ENCODE measurements at regions not wholly inside any gene's neighbourhood (a gene's known extent, or its start where the extent isn't known, plus 50 kb on each side); places are given as distances from the start of the nearest gene placed in this dataset.

GRCh38 chr2:6499691-6500090 lies 366.0 kb downstream of the CMPK2 start (continued):
- TF ChIP-seq, protein P1, sequence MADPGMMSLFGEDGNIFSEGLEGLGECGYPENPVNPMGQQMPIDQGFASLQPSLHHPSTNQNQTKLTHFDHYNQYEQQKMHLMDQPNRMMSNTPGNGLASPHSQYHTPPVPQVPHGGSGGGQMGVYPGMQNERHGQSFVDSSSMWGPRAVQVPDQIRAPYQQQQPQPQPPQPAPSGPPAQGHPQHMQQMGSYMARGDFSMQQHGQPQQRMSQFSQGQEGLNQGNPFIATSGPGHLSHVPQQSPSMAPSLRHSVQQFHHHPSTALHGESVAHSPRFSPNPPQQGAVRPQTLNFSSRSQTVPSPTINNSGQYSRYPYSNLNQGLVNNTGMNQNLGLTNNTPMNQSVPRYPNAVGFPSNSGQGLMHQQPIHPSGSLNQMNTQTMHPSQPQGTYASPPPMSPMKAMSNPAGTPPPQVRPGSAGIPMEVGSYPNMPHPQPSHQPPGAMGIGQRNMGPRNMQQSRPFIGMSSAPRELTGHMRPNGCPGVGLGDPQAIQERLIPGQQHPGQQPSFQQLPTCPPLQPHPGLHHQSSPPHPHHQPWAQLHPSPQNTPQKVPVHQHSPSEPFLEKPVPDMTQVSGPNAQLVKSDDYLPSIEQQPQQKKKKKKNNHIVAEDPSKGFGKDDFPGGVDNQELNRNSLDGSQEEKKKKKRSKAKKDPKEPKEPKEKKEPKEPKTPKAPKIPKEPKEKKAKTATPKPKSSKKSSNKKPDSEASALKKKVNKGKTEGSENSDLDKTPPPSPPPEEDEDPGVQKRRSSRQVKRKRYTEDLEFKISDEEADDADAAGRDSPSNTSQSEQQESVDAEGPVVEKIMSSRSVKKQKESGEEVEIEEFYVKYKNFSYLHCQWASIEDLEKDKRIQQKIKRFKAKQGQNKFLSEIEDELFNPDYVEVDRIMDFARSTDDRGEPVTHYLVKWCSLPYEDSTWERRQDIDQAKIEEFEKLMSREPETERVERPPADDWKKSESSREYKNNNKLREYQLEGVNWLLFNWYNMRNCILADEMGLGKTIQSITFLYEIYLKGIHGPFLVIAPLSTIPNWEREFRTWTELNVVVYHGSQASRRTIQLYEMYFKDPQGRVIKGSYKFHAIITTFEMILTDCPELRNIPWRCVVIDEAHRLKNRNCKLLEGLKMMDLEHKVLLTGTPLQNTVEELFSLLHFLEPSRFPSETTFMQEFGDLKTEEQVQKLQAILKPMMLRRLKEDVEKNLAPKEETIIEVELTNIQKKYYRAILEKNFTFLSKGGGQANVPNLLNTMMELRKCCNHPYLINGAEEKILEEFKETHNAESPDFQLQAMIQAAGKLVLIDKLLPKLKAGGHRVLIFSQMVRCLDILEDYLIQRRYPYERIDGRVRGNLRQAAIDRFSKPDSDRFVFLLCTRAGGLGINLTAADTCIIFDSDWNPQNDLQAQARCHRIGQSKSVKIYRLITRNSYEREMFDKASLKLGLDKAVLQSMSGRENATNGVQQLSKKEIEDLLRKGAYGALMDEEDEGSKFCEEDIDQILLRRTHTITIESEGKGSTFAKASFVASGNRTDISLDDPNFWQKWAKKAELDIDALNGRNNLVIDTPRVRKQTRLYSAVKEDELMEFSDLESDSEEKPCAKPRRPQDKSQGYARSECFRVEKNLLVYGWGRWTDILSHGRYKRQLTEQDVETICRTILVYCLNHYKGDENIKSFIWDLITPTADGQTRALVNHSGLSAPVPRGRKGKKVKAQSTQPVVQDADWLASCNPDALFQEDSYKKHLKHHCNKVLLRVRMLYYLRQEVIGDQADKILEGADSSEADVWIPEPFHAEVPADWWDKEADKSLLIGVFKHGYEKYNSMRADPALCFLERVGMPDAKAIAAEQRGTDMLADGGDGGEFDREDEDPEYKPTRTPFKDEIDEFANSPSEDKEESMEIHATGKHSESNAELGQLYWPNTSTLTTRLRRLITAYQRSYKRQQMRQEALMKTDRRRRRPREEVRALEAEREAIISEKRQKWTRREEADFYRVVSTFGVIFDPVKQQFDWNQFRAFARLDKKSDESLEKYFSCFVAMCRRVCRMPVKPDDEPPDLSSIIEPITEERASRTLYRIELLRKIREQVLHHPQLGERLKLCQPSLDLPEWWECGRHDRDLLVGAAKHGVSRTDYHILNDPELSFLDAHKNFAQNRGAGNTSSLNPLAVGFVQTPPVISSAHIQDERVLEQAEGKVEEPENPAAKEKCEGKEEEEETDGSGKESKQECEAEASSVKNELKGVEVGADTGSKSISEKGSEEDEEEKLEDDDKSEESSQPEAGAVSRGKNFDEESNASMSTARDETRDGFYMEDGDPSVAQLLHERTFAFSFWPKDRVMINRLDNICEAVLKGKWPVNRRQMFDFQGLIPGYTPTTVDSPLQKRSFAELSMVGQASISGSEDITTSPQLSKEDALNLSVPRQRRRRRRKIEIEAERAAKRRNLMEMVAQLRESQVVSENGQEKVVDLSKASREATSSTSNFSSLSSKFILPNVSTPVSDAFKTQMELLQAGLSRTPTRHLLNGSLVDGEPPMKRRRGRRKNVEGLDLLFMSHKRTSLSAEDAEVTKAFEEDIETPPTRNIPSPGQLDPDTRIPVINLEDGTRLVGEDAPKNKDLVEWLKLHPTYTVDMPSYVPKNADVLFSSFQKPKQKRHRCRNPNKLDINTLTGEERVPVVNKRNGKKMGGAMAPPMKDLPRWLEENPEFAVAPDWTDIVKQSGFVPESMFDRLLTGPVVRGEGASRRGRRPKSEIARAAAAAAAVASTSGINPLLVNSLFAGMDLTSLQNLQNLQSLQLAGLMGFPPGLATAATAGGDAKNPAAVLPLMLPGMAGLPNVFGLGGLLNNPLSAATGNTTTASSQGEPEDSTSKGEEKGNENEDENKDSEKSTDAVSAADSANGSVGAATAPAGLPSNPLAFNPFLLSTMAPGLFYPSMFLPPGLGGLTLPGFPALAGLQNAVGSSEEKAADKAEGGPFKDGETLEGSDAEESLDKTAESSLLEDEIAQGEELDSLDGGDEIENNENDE (IDR thresholded peaks at IDR 0.05; ENCODE audit: insufficient replicate concordance, low read length): no peak
- TF ChIP-seq NANOG (IDR thresholded peaks at IDR 0.05; ENCODE audit: insufficient read depth, low read depth, low read length, poor library complexity, severe bottlenecking) (no peak), ATF2 (IDR thresholded peaks at IDR 0.05; ENCODE audit: low read length) (no peak), CREB1 (IDR thresholded peaks at IDR 0.05) (no peak), MAX (IDR thresholded peaks at IDR 0.05) (no peak), BCL11A (IDR thresholded peaks at IDR 0.05; ENCODE audit: low read depth in 2 of 2, low read length in 2 of 2) (no peak), BRCA1 (IDR thresholded peaks at IDR 0.05; ENCODE audit: low read depth, low read length) (no peak), TAF7 (optimal IDR thresholded peaks at IDR 0.05; ENCODE audit: borderline replicate concordance, low read depth, low read length) (no peak), SUZ12 (IDR thresholded peaks at IDR 0.05; ENCODE audit: low read length) (no peak)

All from H1 (cell line).